Right lobe of liver (tissue), 6 donors: ENCODE measurements at regions not wholly inside any gene's neighbourhood (a gene's known extent, or its start where the extent isn't known, plus 50 kb on each side); places are given as distances from the start of the nearest gene placed in this dataset.

Experiments
- ATAC-seq, 4 donors: fragments of 200-7000 bp; cut with Tn5 transposase; one replicate each; pipeline ENCODE4 v1.9.1; 2020; ENCODE audit warnings: mild to moderate bottlenecking in 4 of 4, moderate library complexity in 4 of 4
- DNase-seq, 3 donors: peaks; one replicate each; pipeline ENCODE4 v3.0.0-alpha.2; 2020
- H3K27ac ChIP-seq, 3 donors: fragments of 200-600 bp; one replicate each; pipeline ENCODE4 v1.8.0; 2022
- H3K27me3 ChIP-seq, 2 donors: fragments of 200-600 bp; one replicate each; pipeline ENCODE4 v1.8.0; 2022
- H3K36me3 ChIP-seq, 4 donors: fragments of 200-600 bp; sonication (generic) in 1 of 4; one replicate each; pipeline versions ENCODE4 v1.5.1 to v1.8.0; 2017 to 2022; ENCODE audit warnings: control low read depth in 1 of 4
- H3K4me1 ChIP-seq, 4 donors: fragments of 200-600 bp; sonication (generic) in 1 of 4; one replicate each; pipeline versions ENCODE4 v1.5.1 to v1.8.0; 2017 to 2022; ENCODE audit warnings: control low read depth in 1 of 4
- H3K4me3 ChIP-seq, 3 donors: fragments of 200-600 bp; one replicate each; pipeline ENCODE4 v1.8.0; 2022
- H3K9me3 ChIP-seq, 4 donors: fragments of 200-600 bp; sonication (generic) in 1 of 4; one replicate each; pipeline versions ENCODE4 v1.5.1 to v1.8.0; 2017 to 2022; ENCODE audit warnings: control low read depth in 1 of 4
- POLR2A ChIP-seq: fragments of 450-650 bp; IDR thresholded peaks from one replicate; pipeline ENCODE4 v1.6.1; 2017; ENCODE audit warnings: antibody characterized with exemption, mild to moderate bottlenecking
- WGBS: methylation state at CpG from one replicate; pipeline ENCODE4 v1.1.6; 2018; ENCODE audit warnings: low coverage, low lambda C conversion rate; ENCODE audit not compliant: insufficient coverage; ENCODE audit errors: missing lambda C conversion rate; 5-methylcytosine and 5-hydroxymethylcytosine counted together
- intact Hi-C, 2 donors: fragments of 100-400 bp; cut with DNase I; formaldehyde crosslinking; loops; one replicate each; pipeline versions ENCODE4 v1.11.2 to v1.14.1; 2022
- TF ChIP-seq, protein P1 (sequence below), 4 donors: fragments of 200-600 bp in 3 of 4; fragments of 450-650 bp in 1 of 4; IDR thresholded peaks; one replicate each; pipeline versions ENCODE4 v1.5.1 to v1.8.0; 2016 to 2022; ENCODE audit warnings: antibody characterized with exemption in 4 of 4, mild to moderate bottlenecking in 2 of 4
- donor health status: DM: no; HTN: yes; CAD: no.
- donor health status: DM: no; HTN: no; CAD: no.
- donor health status: DM: no; HTN: no; CAD: no.
- donor health status: DM: no; HTN: yes; CAD: no.
- donor health status: DM: no; HTN: yes; CAD: no.

DNA sequence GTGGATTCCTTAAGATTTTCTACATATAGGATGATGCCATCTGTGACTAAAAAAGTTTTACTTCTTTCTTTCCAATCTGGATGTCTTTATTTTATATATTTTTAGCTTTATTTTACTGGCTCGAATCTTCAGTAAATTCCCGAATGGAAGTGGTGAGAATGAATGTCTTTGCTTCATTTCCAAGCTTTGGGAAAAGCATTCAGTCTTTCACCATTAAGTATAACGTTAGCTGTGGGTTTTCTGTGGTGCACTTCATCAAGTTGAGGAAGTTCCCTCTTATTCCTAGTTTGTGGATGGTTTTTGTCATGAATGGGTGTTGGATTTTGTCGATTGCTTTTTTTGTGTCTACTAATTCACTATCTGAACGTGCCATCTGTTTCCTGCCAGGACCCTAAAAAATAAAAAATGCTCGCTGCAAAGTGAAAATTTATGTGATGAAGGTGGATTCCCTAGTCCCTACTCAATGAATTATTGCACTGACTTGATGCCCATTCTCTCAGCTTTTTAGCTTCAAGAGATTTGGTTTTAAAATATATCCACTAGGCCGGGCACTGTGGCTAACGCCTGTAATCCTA lies 90.2 kb upstream of the CARD11 start:
- H3K4me3 ChIP-seq = no peak overlapping the region
- no peaks in the 10 kb centered on the region for H3K9me3 ChIP-seq
- TF ChIP-seq POLR2A = no peak
- TF ChIP-seq, protein P1, sequence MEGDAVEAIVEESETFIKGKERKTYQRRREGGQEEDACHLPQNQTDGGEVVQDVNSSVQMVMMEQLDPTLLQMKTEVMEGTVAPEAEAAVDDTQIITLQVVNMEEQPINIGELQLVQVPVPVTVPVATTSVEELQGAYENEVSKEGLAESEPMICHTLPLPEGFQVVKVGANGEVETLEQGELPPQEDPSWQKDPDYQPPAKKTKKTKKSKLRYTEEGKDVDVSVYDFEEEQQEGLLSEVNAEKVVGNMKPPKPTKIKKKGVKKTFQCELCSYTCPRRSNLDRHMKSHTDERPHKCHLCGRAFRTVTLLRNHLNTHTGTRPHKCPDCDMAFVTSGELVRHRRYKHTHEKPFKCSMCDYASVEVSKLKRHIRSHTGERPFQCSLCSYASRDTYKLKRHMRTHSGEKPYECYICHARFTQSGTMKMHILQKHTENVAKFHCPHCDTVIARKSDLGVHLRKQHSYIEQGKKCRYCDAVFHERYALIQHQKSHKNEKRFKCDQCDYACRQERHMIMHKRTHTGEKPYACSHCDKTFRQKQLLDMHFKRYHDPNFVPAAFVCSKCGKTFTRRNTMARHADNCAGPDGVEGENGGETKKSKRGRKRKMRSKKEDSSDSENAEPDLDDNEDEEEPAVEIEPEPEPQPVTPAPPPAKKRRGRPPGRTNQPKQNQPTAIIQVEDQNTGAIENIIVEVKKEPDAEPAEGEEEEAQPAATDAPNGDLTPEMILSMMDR (IDR thresholded peaks at IDR 0.05) = no peak
- H3K27ac ChIP-seq = no peak overlapping the region
- no peak for DNase-seq
- H3K27me3 ChIP-seq = no peaks in the 10 kb centered on the region
- no peak for ATAC-seq
- no peaks in the 10 kb centered on the region for H3K4me1 ChIP-seq
- intact Hi-C loops = no loop called here
- 41% methylated on average over 8 of the region's 8 CpGs for WGBS
- no peaks in the 10 kb centered on the region for H3K36me3 ChIP-seq

DNA sequence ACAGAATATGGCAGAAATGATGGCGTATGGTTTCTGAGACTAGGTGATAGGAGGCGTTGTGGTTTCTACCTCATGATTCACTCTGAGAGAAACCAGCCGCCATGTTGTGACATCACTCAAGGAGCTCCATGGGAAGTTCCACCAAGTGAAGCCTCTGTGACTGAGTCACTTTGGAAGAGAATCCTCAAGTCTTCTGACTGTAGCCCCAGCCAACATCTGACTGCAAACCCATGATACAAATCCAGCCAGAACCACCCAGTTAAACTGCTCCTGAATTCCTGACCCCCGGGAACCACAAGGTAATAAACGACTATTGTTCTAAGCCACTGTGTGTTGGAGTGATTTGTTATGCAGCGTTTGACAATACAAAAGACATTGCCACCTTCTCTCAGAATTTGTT lies 91.1 kb upstream of the CARD11 start:
- DNase-seq (no peak), ATAC-seq (no peak)
- H3K4me1 ChIP-seq = no peaks in the 10 kb centered on the region
- intact Hi-C loops = no loop called here
- no peak for TF ChIP-seq POLR2A
- TF ChIP-seq, protein P1 (IDR thresholded peaks at IDR 0.05) = no peak
- H3K27me3 ChIP-seq = no peaks in the 10 kb centered on the region
- H3K36me3 ChIP-seq = no peaks in the 10 kb centered on the region
- WGBS = 51% methylated on average over 6 of the region's 6 CpGs
- no peak overlapping the region for H3K4me3 ChIP-seq
- H3K9me3 ChIP-seq = no peaks in the 10 kb centered on the region
- no peak overlapping the region for H3K27ac ChIP-seq

DNA sequence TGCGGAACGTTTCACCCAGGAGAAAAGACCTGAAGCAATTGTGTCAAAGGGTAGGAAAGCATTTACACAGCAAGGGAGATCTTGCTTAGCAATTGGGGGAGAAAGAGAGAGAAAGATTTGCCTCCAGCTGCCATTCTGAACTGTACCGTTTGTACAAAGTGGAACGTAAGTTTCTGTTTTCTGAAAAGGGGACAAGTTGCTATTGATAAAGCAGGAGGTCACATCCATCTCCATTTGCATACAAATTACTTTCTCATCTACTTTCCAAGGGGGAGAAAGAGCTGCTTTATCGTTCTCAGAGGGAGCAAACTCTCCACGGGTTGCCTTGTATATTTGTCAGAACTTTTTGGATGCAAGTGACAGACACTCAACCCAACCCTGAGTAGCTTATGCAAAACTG lies 92.0 kb upstream of the CARD11 start:
- TF ChIP-seq POLR2A = no peak
- TF ChIP-seq, protein P1 (IDR thresholded peaks at IDR 0.05) = no peak
- Histone ChIP-seq H3K4me3 (no peak overlapping the region), H3K9me3 (no peaks in the 10 kb centered on the region), H3K4me1 (no peaks in the 10 kb centered on the region), H3K27ac (no peak overlapping the region), H3K27me3 (no peaks in the 10 kb centered on the region), H3K36me3 (no peaks in the 10 kb centered on the region)
- ATAC-seq = no peak
- intact Hi-C loops = no loop called here
- no peak for DNase-seq
- WGBS = 48% methylated on average over 5 of the region's 6 CpGs

DNA sequence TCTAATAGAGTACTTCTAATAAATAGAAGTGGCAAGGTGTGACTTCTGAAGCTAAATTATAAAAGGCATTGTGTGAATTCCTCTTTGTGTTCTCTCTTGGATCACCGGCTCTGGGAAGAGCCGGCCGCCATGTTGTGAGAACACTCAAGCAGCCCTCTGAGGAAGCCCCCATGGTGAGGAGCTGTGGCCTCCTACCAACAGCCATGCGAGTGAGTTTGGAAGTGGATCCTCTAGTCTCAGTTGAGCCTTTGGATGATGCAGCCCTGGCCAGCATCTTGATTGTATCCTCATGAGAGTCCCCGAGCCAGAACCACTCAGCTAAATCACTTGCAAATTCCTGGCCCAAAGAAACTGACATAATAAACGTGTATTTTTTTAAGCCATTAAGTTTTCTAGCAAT lies 94.5 kb upstream of the CARD11 start:
- H3K27ac ChIP-seq = no peak overlapping the region
- H3K36me3 ChIP-seq = no peaks in the 10 kb centered on the region
- H3K4me3 ChIP-seq = no peak overlapping the region
- no peaks in the 10 kb centered on the region for H3K4me1 ChIP-seq
- ATAC-seq (no peak), DNase-seq (peak in 1 of 3 donors; percentile 19)
- no peaks in the 10 kb centered on the region for H3K9me3 ChIP-seq
- WGBS = 74% methylated on average over 6 of the region's 6 CpGs
- no peaks in the 10 kb centered on the region for H3K27me3 ChIP-seq
- TF ChIP-seq, protein P1 (IDR thresholded peaks at IDR 0.05) = no peak
- no peak for TF ChIP-seq POLR2A
- intact Hi-C loops = no loop called here

DNA sequence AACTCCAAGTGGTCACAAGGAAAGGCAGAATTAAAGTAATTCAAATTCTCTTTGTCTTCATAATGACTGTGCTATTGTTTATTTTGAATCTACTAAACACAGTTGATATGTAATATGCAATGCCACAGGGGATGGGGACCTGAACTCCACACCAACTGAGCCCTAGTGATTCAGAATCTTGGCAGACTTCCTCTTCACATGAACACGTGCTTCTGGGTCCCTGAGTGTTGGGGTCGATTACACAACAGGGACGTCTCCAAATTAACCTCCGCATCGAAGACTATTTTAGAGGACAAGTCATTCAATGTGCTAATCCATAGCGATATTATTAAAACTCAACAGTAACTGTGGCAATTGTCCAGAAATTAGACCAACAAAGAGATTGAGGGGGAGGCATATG lies 95.3 kb upstream of the CARD11 start:
- ATAC-seq (no peak), DNase-seq (no peak)
- H3K4me1 ChIP-seq = no peaks in the 10 kb centered on the region
- no peaks in the 10 kb centered on the region for H3K36me3 ChIP-seq
- H3K4me3 ChIP-seq = no peak overlapping the region
- 48% methylated on average over 6 of the region's 6 CpGs for WGBS
- TF ChIP-seq, protein P1 (IDR thresholded peaks at IDR 0.05) = no peak
- TF ChIP-seq POLR2A = no peak
- no peaks in the 10 kb centered on the region for H3K27me3 ChIP-seq
- intact Hi-C loops = no loop called here
- H3K9me3 ChIP-seq = no peaks in the 10 kb centered on the region
- no peak overlapping the region for H3K27ac ChIP-seq
